B cell (primary cell): ENCODE measurements at regions not wholly inside any gene's neighbourhood (a gene's known extent, or its start where the extent isn't known, plus 50 kb on each side); places are given as distances from the start of the nearest gene placed in this dataset.

ENCODE experiments used
- ATAC-seq: fragments of 200-7000 bp; cut with Tn5 transposase; one replicate; pipeline ENCODE4 v1.10.0; 2021; ENCODE audit warnings: low read depth, mild to moderate bottlenecking, moderate number of reproducible peaks, moderate library complexity
- CTCF ChIA-PET: fragments of 350-600 bp; sonication (Branson Sonifier 250); formaldehyde crosslinking; loops from one replicate; lab custom pipeline; 2021; ENCODE audit warnings: antibody characterized with exemption, inconsistent platforms; lab: Charles Lee
- POLR2A ChIA-PET: fragments of 350-600 bp; sonication (Branson Sonifier 250); formaldehyde crosslinking; loops from one replicate; lab custom pipeline; 2021; ENCODE audit warnings: antibody characterized with exemption; lab: Charles Lee
- DNase-seq: peaks from one replicate; pipeline ENCODE4 v3.0.0; 2013
- H2AFZ ChIP-seq: 2 replicates; pipeline ENCODE4 v1.6.1; 2012; ENCODE audit warnings: mild to moderate bottlenecking, low read depth, low read length; ENCODE audit not compliant: insufficient read depth, poor library complexity, severe bottlenecking
- H3K27ac ChIP-seq, 2 donors: 1 replicate in 1 of 2; 2 replicates in 1 of 2; pipeline ENCODE4 v1.5.1; 2012 to 2013; ENCODE audit warnings: low read length in 2 of 2, mild to moderate bottlenecking in 2 of 2, moderate library complexity in 1 of 2
- H3K27me3 ChIP-seq, 4 experiments: fragments of 200-600 bp in 1 of 4; sonication (generic) in 1 of 4; replicated peaks in 1 of 4; 1 replicate in 2 of 4; 2 replicates in 2 of 4; pipeline versions ENCODE4 v1.6.1 to v1.7.0; 2013 to 2016; ENCODE audit warnings: low read length in 3 of 4, mild to moderate bottlenecking in 2 of 4, mixed read lengths in 1 of 4, moderate library complexity in 1 of 4; ENCODE audit not compliant: insufficient read depth in 4 of 4, control insufficient read depth in 3 of 4; ENCODE audit errors: control extremely low read depth in 1 of 4
- H3K36me3 ChIP-seq, 2 experiments: replicated peaks in 1 of 2; 1 replicate in 1 of 2; 2 replicates in 1 of 2; pipeline versions ENCODE4 v1.6.1 to v1.7.1; 2013; ENCODE audit warnings: low read length in 1 of 2; ENCODE audit not compliant: insufficient read depth in 2 of 2, control insufficient read depth in 1 of 2; ENCODE audit errors: control extremely low read depth in 1 of 2, extremely low read depth in 1 of 2
- H3K4me1 ChIP-seq, 2 donors: fragments of 200-600 bp in 1 of 2; sonication (generic) in 1 of 2; 1 replicate in 1 of 2; 2 replicates in 1 of 2; pipeline versions ENCODE4 v1.5.1 to v1.6.1; 2013 to 2017; ENCODE audit warnings: low read length in 2 of 2; ENCODE audit not compliant: control insufficient read depth in 2 of 2, insufficient read depth in 2 of 2
- H3K4me2 ChIP-seq: replicated peaks from 2 replicates; pipeline ENCODE3; 2012; ENCODE audit warnings: mild to moderate bottlenecking, low read depth, low read length; ENCODE audit not compliant: poor library complexity, severe bottlenecking
- H3K4me3 ChIP-seq, 5 experiments: fragments of 200-600 bp in 1 of 5; sonication (generic) in 1 of 5; 1 replicate in 3 of 5; 2 replicates in 2 of 5; pipeline versions ENCODE4 v1.5.1 to v1.7.0; 2011 to 2016; ENCODE audit warnings: low read length in 4 of 5, mild to moderate bottlenecking in 4 of 5, low read depth in 2 of 5, control low read depth in 1 of 5, moderate library complexity in 1 of 5; ENCODE audit not compliant: insufficient read depth in 1 of 5; ENCODE audit errors: control extremely low read depth in 1 of 5, extremely low read depth in 1 of 5
- H3K79me2 ChIP-seq: fragments of 200-600 bp; sonication (generic); one replicate; pipeline ENCODE4 v1.6.0; 2016; ENCODE audit warnings: low read length; ENCODE audit not compliant: control insufficient read depth, insufficient read depth
- H3K9ac ChIP-seq: fragments of 200-600 bp; sonication (generic); 2 replicates; pipeline ENCODE4 v1.6.1; 2017; ENCODE audit warnings: mild to moderate bottlenecking, low read length, moderate library complexity
- H3K9me3 ChIP-seq, 3 donors: one replicate each; pipeline versions ENCODE4 v1.6.1 to v1.7.1; 2013; ENCODE audit warnings: low read length in 2 of 3; ENCODE audit not compliant: control insufficient read depth in 2 of 3, insufficient read depth in 1 of 3; ENCODE audit errors: control extremely low read depth in 1 of 3
- H4K20me1 ChIP-seq: 2 replicates; pipeline ENCODE4 v1.6.0; 2012; ENCODE audit warnings: mild to moderate bottlenecking, low read length; ENCODE audit not compliant: insufficient read depth, control insufficient read depth, poor library complexity, severe bottlenecking
- H3K27ac Mint-ChIP-seq: one replicate; pipeline ENCODE4 v1.8.0; 2021; ENCODE audit warnings: mixed read lengths
- H3K27me3 Mint-ChIP-seq: one replicate; pipeline ENCODE4 v1.8.0; 2021; ENCODE audit warnings: mixed read lengths
- H3K4me1 Mint-ChIP-seq: one replicate; pipeline ENCODE4 v1.8.0; 2021; ENCODE audit warnings: mixed read lengths
- H3K4me3 Mint-ChIP-seq: one replicate; pipeline ENCODE4 v1.8.0; 2021; ENCODE audit warnings: mixed read lengths
- H3K9me3 Mint-ChIP-seq: one replicate; pipeline ENCODE4 v1.8.0; 2022; ENCODE audit warnings: mixed read lengths; ENCODE audit not compliant: insufficient read depth
- CTCF ChIP-seq: fragments of 200-600 bp; IDR thresholded peaks from one replicate; pipeline ENCODE4 v1.8.0; 2022; ENCODE audit warnings: antibody characterized with exemption, mild to moderate bottlenecking
- EZH2 ChIP-seq: IDR thresholded peaks from 2 replicates; pipeline ENCODE4 v1.6.1; 2012; ENCODE audit warnings: borderline replicate concordance, low read depth, mild to moderate bottlenecking, moderate library complexity, low read length; ENCODE audit not compliant: insufficient read depth, poor library complexity, severe bottlenecking
- WGBS: methylation state at CpG from one replicate; pipeline ENCODE4 v1.1.5; 2013; ENCODE audit warnings: missing lambda C conversion rate; ENCODE audit not compliant: insufficient coverage; 5-methylcytosine and 5-hydroxymethylcytosine counted together
- intact Hi-C: fragments of 100-400 bp; cut with micrococcal nuclease; formaldehyde crosslinking; loops from one replicate; pipeline ENCODE4 v1.10.0; 2022

- no peak overlapping the region for H3K27ac Mint-ChIP-seq
- ATAC-seq (no peak), DNase-seq (no peak)
- TF ChIP-seq CTCF (no peak), EZH2 (no peak)
- Histone ChIP-seq H3K4me2 (no peak overlapping the region), H3K79me2 (no peaks in the 10 kb centered on the region), H3K27me3 (no peaks in the 10 kb centered on the region), H3K9ac (no peak overlapping the region), H3K4me1 (no peaks in the 10 kb centered on the region), H3K27ac (no peak overlapping the region), H3K9me3 (no peaks in the 10 kb centered on the region), H3K4me3 (no peak overlapping the region), H2AFZ (no peak overlapping the region), H4K20me1 (no peaks in the 10 kb centered on the region), H3K36me3 (no peaks in the 10 kb centered on the region)
- ChIA-PET CTCF (no interaction called here), POLR2A (no interaction called here)
- no peaks in the 10 kb centered on the region for H3K27me3 Mint-ChIP-seq
- peaks cover under 1% of the 10 kb centered on the region for H3K9me3 Mint-ChIP-seq
- no peaks in the 10 kb centered on the region for H3K4me1 Mint-ChIP-seq
- WGBS = no CpG with 5 or more reads among the region's 1 CpG
- intact Hi-C loops = no loop called here
- H3K4me3 Mint-ChIP-seq = no peak overlapping the region
Observed at GRCh38 chr4:134905061-134905460, 703.5 kb upstream of the PABPC4L start.

DNA sequence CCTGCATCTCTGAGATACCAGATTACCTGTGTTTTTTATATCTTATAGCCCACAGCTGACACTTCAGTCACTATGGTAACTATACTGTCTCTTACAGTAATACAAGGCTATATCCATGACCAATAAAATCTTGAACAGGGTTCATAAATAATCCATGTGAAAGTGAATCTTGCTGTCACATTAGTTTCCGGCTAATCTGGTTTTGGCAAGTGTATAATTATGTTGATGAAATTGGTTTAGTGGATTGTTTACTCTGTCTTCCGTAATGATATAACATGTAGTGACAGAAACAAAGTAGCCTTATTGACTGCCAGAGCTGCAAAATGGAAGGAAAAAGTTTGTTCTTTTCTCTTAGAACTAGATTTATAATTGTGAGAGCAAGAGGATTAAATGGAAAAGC is 686.6 kb upstream of the PABPC4L start:
- Mint-ChIP-seq H3K4me1 (no peaks in the 10 kb centered on the region), H3K4me3 (no peak overlapping the region), H3K27ac (no peak overlapping the region), H3K27me3 (no peaks in the 10 kb centered on the region), H3K9me3 (no peaks in the 10 kb centered on the region)
- no peaks in the 10 kb centered on the region for H4K20me1 ChIP-seq
- H3K4me3 ChIP-seq = no peak overlapping the region
- no peaks in the 10 kb centered on the region for H3K27me3 ChIP-seq
- POLR2A ChIA-PET = no interaction called here
- no peaks in the 10 kb centered on the region for H3K4me1 ChIP-seq
- H3K9ac ChIP-seq = no peak overlapping the region
- no peak overlapping the region for H2AFZ ChIP-seq
- intact Hi-C loops = no loop called here
- no peak overlapping the region for H3K4me2 ChIP-seq
- no peak overlapping the region for H3K27ac ChIP-seq
- WGBS = no CpG with 5 or more reads among the region's 2 CpGs
- DNase-seq (no peak), ATAC-seq (no peak)
- no peaks in the 10 kb centered on the region for H3K9me3 ChIP-seq
- H3K79me2 ChIP-seq = no peaks in the 10 kb centered on the region
- no peaks in the 10 kb centered on the region for H3K36me3 ChIP-seq
- CTCF ChIA-PET = no interaction called here
- no peak for TF ChIP-seq EZH2
- no peak for TF ChIP-seq CTCF
